SK-N-SH (cell line): ENCODE measurements at regions not wholly inside any gene's neighbourhood (a gene's known extent, or its start where the extent isn't known, plus 50 kb on each side); places are given as distances from the start of the nearest gene placed in this dataset.

Source experiments
- CTCF ChIA-PET: fragments of 300-600, 350-600 bp; formaldehyde crosslinking; extraction: SDS; loops from one replicate; lab custom pipeline; 2021; lab: Yijun Ruan, JAX
- POLR2A ChIA-PET: fragments of 350-600 bp; sonication (Branson Sonifier 250); formaldehyde crosslinking; extraction: SDS; loops from one replicate; lab custom pipeline; 2020; ENCODE audit warnings: antibody characterized with exemption, inconsistent platforms; lab: Yijun Ruan, JAX
- DNase-seq: peaks from one replicate; pipeline ENCODE4 v3.0.0; 2012
- H2AFZ ChIP-seq: fragments of 200-600 bp; sonication (generic); 2 replicates; pipeline ENCODE4 v1.8.1; 2016; ENCODE audit warnings: antibody characterized with exemption, mild to moderate bottlenecking, low read depth
- H3F3A ChIP-seq: fragments of 200-600 bp; sonication (generic); replicated peaks from 2 replicates; pipeline ENCODE3; 2016; ENCODE audit warnings: antibody characterized with exemption, mild to moderate bottlenecking; ENCODE audit not compliant: insufficient read depth
- H3K27ac ChIP-seq, 2 experiments: fragments of 200-500 bp in 1 of 2; fragments of 200-600 bp in 1 of 2; sonication (Bioruptor generic) in 1 of 2; sonication (generic), shearing (Covaris generic) in 1 of 2; 2 replicates each; pipeline versions ENCODE4 v1.5.1 to v1.6.1; 2014 to 2016; ENCODE audit warnings: low read depth in 2 of 2, inconsistent platforms in 1 of 2, low read length in 1 of 2, mild to moderate bottlenecking in 1 of 2, mixed read lengths in 1 of 2
- H3K27me3 ChIP-seq: fragments of 200-600 bp; sonication (generic), shearing (Covaris generic); 2 replicates; pipeline ENCODE4 v1.6.1; 2016; ENCODE audit warnings: mixed run types; ENCODE audit not compliant: insufficient read depth
- H3K36me3 ChIP-seq, 2 experiments: fragments of 200-500 bp in 1 of 2; fragments of 200-600 bp in 1 of 2; sonication (Bioruptor generic) in 1 of 2; sonication (generic) in 1 of 2; replicated peaks in 1 of 2; 2 replicates each; pipeline versions ENCODE3 to v1.5.1; 2014 to 2016; ENCODE audit warnings: low read length in 1 of 2, mild to moderate bottlenecking in 1 of 2; ENCODE audit not compliant: insufficient read depth in 2 of 2, control insufficient read depth in 1 of 2
- H3K4me1 ChIP-seq, 2 experiments: fragments of 200-500 bp in 1 of 2; fragments of 200-600 bp in 1 of 2; sonication (Bioruptor generic) in 1 of 2; sonication (generic), shearing (Covaris generic) in 1 of 2; 2 replicates each; pipeline versions ENCODE4 v1.5.1 to v1.6.1; 2014 to 2016; ENCODE audit warnings: low read depth in 1 of 2, low read length in 1 of 2, mixed run types in 1 of 2; ENCODE audit not compliant: insufficient read depth in 2 of 2, control insufficient read depth in 1 of 2
- H3K4me2 ChIP-seq: fragments of 200-600 bp; sonication (generic), shearing (Covaris generic); 2 replicates; pipeline ENCODE4 v1.6.1; 2017; ENCODE audit warnings: mixed run types
- H3K4me3 ChIP-seq, 2 experiments: fragments of 200-500 bp in 1 of 2; fragments of 200-600 bp in 1 of 2; sonication (Bioruptor generic) in 1 of 2; sonication (generic), shearing (Covaris generic) in 1 of 2; 2 replicates each; pipeline versions ENCODE4 v1.5.1 to v1.8.1; 2014 to 2016; ENCODE audit warnings: low read depth in 2 of 2, inconsistent platforms in 1 of 2, low read length in 1 of 2, mild to moderate bottlenecking in 1 of 2, mixed read lengths in 1 of 2, moderate library complexity in 1 of 2
- H3K79me2 ChIP-seq: fragments of 200-600 bp; sonication (generic); 2 replicates; pipeline ENCODE4 v1.8.1; 2017; ENCODE audit warnings: mild to moderate bottlenecking; ENCODE audit not compliant: insufficient read depth
- H3K9ac ChIP-seq: fragments of 200-600 bp; sonication (generic); 2 replicates; pipeline ENCODE4 v1.6.1; 2017; ENCODE audit warnings: mixed run types
- H3K9me2 ChIP-seq: fragments of 200-600 bp; sonication (generic); 2 replicates; pipeline ENCODE4 v1.6.1; 2017; ENCODE audit warnings: mixed run types
- H3K9me3 ChIP-seq: fragments of 200-600 bp; sonication (generic); 2 replicates; pipeline ENCODE4 v1.6.1; 2017; ENCODE audit warnings: mixed run types, mild to moderate bottlenecking, moderate library complexity
- H4K20me1 ChIP-seq: fragments of 200-600 bp; sonication (generic); 2 replicates; pipeline ENCODE4 v1.6.1; 2017; ENCODE audit warnings: mild to moderate bottlenecking, mixed run types; ENCODE audit not compliant: insufficient read depth
- ELF1 ChIP-seq: IDR thresholded peaks from 2 replicates; pipeline ENCODE4 v1.4.0; 2012
- EZH2phosphoT487 ChIP-seq: fragments of 200-600 bp; sonication (generic); IDR thresholded peaks from 2 replicates; pipeline ENCODE4 v1.6.1; 2017; ENCODE audit warnings: low read depth, mixed run types, mild to moderate bottlenecking, antibody characterized with exemption, moderate library complexity, borderline replicate concordance
- FOSL2 ChIP-seq: IDR thresholded peaks from 2 replicates; pipeline ENCODE4 v1.4.0; 2012; ENCODE audit warnings: low read depth, mild to moderate bottlenecking, moderate library complexity, borderline replicate concordance
- GATA2 ChIP-seq: sonication (generic); formaldehyde crosslinking; IDR thresholded peaks from 2 replicates; pipeline ENCODE4 v1.5.0; 2020; ENCODE audit warnings: mild to moderate bottlenecking, missing genetic modification reagents
- JUND ChIP-seq: IDR thresholded peaks from 2 replicates; pipeline ENCODE4 v1.4.0; 2012
- MEF2A ChIP-seq: IDR thresholded peaks from 2 replicates; pipeline ENCODE4 v1.4.0; 2012; ENCODE audit warnings: low read depth, borderline replicate concordance
- MXI1 ChIP-seq: IDR thresholded peaks from 2 replicates; pipeline ENCODE4 v1.6.1; 2012; ENCODE audit warnings: mild to moderate bottlenecking, low read depth, low read length, improper control_type of control experiment
- NRF1 ChIP-seq: IDR thresholded peaks from 2 replicates; pipeline ENCODE4 v1.6.1; 2012; ENCODE audit warnings: low read depth, mild to moderate bottlenecking, low read length
- POLR2AphosphoS5 ChIP-seq: IDR thresholded peaks from 2 replicates; pipeline ENCODE4 v1.6.1; 2012; ENCODE audit warnings: low read depth, low read length
- RCOR1 ChIP-seq: fragments of 150-350 bp; IDR thresholded peaks from 2 replicates; pipeline ENCODE4 v1.6.1; 2017; ENCODE audit warnings: antibody characterized with exemption, low read length
- RFX5 ChIP-seq: IDR thresholded peaks from 2 replicates; pipeline ENCODE4 v1.6.1; 2012; ENCODE audit warnings: mild to moderate bottlenecking, improper control_type of control experiment, low read length
- SMC3 ChIP-seq: IDR thresholded peaks from 2 replicates; pipeline ENCODE4 v1.6.1; 2012; ENCODE audit warnings: low read depth, low read length, improper control_type of control experiment
- TEAD4 ChIP-seq: IDR thresholded peaks from 2 replicates; pipeline ENCODE4 v1.4.0; 2012; ENCODE audit warnings: mild to moderate bottlenecking, borderline replicate concordance; ENCODE audit not compliant: insufficient read depth
- WGBS: methylation state at CpG from one replicate; pipeline ENCODE4 v1.1.6; 2017; ENCODE audit warnings: low lambda C conversion rate; 5-methylcytosine and 5-hydroxymethylcytosine counted together
- TF ChIP-seq, protein P1 (sequence below): IDR thresholded peaks from 2 replicates; pipeline ENCODE4 v1.4.0; 2012; ENCODE audit warnings: low read depth, borderline replicate concordance
- TF ChIP-seq, protein P2 (sequence below): fragments of 200-600 bp; sonication (generic); IDR thresholded peaks from 2 replicates; pipeline ENCODE4 v1.6.1; 2017; ENCODE audit warnings: antibody characterized with exemption, mild to moderate bottlenecking, moderate library complexity

DNA sequence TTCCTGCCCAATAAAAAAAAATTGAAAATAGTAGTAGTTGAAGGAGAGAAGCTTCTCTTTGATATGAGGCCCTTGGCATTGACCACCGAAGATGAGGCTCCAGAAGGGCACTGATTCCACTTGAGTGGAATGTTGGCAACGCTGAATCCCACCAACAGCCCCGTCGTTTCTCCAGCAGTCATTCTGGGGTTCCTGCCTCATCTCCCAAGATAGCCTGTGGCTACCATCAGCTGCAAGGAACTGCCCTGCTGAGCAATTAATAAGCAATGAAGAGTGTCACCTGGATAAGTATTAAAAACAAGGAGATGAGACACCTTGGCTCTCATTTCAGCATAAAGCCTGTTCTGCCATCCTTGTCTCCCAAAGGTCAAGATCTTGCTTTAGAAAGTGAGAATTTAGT lies 144.1 kb downstream of the CSNK2A3 start:
- Histone ChIP-seq H3K9me3 (no peaks in the 10 kb centered on the region), H4K20me1 (no peaks in the 10 kb centered on the region), H3F3A (no peaks in the 10 kb centered on the region), H3K36me3 (no peaks in the 10 kb centered on the region), H3K4me3 (no peak overlapping the region), H3K9me2 (no peaks in the 10 kb centered on the region), H3K27me3 (no peaks in the 10 kb centered on the region; the same call in 1 of the 2 replicates), H3K4me1 (no peaks in the 10 kb centered on the region), H3K4me2 (no peak overlapping the region), H3K9ac (no peak overlapping the region), H3K27ac (no peak overlapping the region), H2AFZ (no peak overlapping the region), H3K79me2 (no peaks in the 10 kb centered on the region)
- TF ChIP-seq MEF2A (no peak), RFX5 (no peak), SMC3 (no peak), TEAD4 (no peak), JUND (no peak), RCOR1 (no peak), POLR2AphosphoS5 (no peak), ELF1 (no peak), FOSL2 (no peak), EZH2phosphoT487 (no peak), GATA2 (no peak), MXI1 (no peak)
- TF ChIP-seq, protein P1, sequence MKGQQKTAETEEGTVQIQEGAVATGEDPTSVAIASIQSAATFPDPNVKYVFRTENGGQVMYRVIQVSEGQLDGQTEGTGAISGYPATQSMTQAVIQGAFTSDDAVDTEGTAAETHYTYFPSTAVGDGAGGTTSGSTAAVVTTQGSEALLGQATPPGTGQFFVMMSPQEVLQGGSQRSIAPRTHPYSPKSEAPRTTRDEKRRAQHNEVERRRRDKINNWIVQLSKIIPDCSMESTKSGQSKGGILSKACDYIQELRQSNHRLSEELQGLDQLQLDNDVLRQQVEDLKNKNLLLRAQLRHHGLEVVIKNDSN, result no peak
- DNase-seq, result no peak
- 45% methylated on average over 4 of the region's 4 CpGs for WGBS
- ChIA-PET CTCF (interaction anchor here (1.1 kb wide), 1 partner anchor 10 kb away, joined by 3 read pairs; no protein-coding TSS in a partner anchor), POLR2A (no interaction called here)

DNA sequence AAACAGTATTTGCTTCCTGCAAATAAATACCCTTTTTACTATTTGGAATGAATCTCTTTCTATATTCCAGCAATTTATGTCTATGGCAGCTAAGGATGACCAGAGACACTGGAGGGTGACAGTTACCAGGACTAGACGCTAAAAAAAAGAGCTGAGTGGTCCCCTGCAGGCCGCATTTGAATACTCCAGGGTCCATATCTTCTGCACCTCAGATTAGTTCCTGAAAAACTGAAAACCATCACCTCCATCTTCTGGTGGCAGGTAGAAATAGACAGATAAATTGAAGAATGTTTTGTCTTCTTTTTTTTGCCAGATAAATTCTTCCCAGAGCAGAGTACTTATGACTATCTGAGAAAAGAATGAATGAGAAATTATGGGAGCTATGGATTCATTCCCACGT lies 145.6 kb downstream of the CSNK2A3 start:
- POLR2A ChIA-PET, result no interaction called here
- Histone ChIP-seq H3K27ac (no peak overlapping the region), H3K4me2 (no peak overlapping the region), H3K4me3 (no peak overlapping the region), H4K20me1 (no peaks in the 10 kb centered on the region), H3K9ac (no peak overlapping the region), H3K36me3 (no peaks in the 10 kb centered on the region), H2AFZ (no peak overlapping the region), H3K79me2 (no peaks in the 10 kb centered on the region), H3K4me1 (no peaks in the 10 kb centered on the region), H3F3A (no peaks in the 10 kb centered on the region), H3K9me2 (no peaks in the 10 kb centered on the region), H3K27me3 (no peaks in the 10 kb centered on the region; the same call in 1 of the 2 replicates), H3K9me3 (no peaks in the 10 kb centered on the region)
- no peak for DNase-seq
- CTCF ChIA-PET, result interaction anchor here (0.6 to 1.1 kb wide), 4 partner anchors 11 to 594 kb away, joined by 3 to 4 read pairs (median 3); no protein-coding TSS in a partner anchor
- TF ChIP-seq NRF1, result no peak
- TF ChIP-seq, protein P2, sequence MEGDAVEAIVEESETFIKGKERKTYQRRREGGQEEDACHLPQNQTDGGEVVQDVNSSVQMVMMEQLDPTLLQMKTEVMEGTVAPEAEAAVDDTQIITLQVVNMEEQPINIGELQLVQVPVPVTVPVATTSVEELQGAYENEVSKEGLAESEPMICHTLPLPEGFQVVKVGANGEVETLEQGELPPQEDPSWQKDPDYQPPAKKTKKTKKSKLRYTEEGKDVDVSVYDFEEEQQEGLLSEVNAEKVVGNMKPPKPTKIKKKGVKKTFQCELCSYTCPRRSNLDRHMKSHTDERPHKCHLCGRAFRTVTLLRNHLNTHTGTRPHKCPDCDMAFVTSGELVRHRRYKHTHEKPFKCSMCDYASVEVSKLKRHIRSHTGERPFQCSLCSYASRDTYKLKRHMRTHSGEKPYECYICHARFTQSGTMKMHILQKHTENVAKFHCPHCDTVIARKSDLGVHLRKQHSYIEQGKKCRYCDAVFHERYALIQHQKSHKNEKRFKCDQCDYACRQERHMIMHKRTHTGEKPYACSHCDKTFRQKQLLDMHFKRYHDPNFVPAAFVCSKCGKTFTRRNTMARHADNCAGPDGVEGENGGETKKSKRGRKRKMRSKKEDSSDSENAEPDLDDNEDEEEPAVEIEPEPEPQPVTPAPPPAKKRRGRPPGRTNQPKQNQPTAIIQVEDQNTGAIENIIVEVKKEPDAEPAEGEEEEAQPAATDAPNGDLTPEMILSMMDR, result peak; percentile 10; the same call in 1 of the 2 replicates
- 43% methylated on average over 3 of the region's 3 CpGs for WGBS
